ENCODE measurements at regions not wholly inside any gene's neighbourhood (a gene's known extent, or its start where the extent isn't known, plus 50 kb on each side); places are given as distances from the start of the nearest gene placed in this dataset.

DNA sequence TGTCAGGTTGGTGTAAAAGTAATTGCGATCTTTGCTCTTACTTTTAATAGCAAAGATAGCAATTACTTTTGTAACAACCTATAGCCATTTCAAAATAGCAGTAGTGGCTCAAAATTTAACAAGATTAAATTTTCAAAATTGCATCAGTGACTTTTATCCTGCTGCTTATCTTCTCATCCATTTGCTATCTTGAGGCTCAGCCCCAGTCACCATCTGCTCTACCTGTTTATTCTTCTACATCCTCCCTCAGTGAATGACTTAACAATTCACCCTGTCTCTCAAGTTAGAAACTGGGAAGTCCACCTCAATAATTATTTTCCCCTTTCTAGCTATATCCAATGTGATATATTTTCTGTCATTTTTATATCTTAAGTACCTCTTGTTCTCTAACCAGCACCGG, 148.6 kb upstream of the ZNF804A start:
- Histone ChIP-seq H3K9me2 (ENCODE audit: insufficient read depth, low read length) (no peaks in the 10 kb centered on the region), H3K27ac (ENCODE audit: low read length) (no peak overlapping the region), H3K36me3 (ENCODE audit: insufficient read depth, low read length) (no peaks in the 10 kb centered on the region), H3K4me3 (ENCODE audit: low read length) (no peak overlapping the region), H3K9ac (ENCODE audit: low read length) (no peak overlapping the region), H2AFZ (ENCODE audit: low read depth, low read length) (no peak overlapping the region), H3F3A (ENCODE audit: insufficient read depth, low read length, poor library complexity, severe bottlenecking) (no peaks in the 10 kb centered on the region), H3K9me3 (ENCODE audit: low read length) (no peaks in the 10 kb centered on the region), H3K27me3 (ENCODE audit: insufficient read depth, low read depth, low read length) (no peaks in the 10 kb centered on the region), H3K79me2 (replicated peaks; ENCODE audit: insufficient read depth, low read length) (no peaks in the 10 kb centered on the region), H3K4me2 (ENCODE audit: low read length) (no peak overlapping the region), H4K20me1 (ENCODE audit: insufficient read depth) (no peaks in the 10 kb centered on the region)
- TF ChIP-seq TAF1 (IDR thresholded peaks at IDR 0.05; ENCODE audit: low read depth) = no peak

DNA sequence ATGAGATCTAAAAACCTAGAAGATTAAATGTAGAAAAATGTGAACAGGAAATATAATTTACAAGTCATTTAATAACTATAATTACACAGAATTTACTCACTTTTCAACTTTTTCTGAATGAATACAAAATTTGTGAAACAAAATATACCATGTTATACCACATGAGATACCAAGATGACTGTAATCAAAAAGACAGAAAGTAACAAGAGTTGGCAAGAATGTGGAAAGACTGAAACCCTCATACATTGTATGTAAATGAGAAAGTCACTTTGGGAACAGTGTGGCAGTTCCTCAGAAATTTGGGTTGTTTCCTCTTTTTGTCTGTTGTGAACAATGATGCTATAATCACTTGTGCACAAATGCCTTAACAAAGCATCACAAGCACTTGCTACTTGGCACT, 145.4 kb upstream of the ZNF804A start:
- Histone ChIP-seq H3K36me3 (ENCODE audit: insufficient read depth, low read length) (no peaks in the 10 kb centered on the region), H2AFZ (ENCODE audit: low read depth, low read length) (no peak overlapping the region), H3K9ac (ENCODE audit: low read length) (no peak overlapping the region), H3K9me3 (ENCODE audit: low read length) (no peaks in the 10 kb centered on the region), H3K9me2 (ENCODE audit: insufficient read depth, low read length) (no peaks in the 10 kb centered on the region), H3K4me3 (ENCODE audit: low read length) (no peak overlapping the region), H3K27ac (ENCODE audit: low read length) (no peak overlapping the region), H3F3A (ENCODE audit: insufficient read depth, low read length, poor library complexity, severe bottlenecking) (no peaks in the 10 kb centered on the region), H3K4me2 (ENCODE audit: low read length) (no peak overlapping the region), H3K27me3 (ENCODE audit: insufficient read depth, low read depth, low read length) (no peaks in the 10 kb centered on the region), H4K20me1 (ENCODE audit: insufficient read depth) (no peaks in the 10 kb centered on the region), H3K79me2 (replicated peaks; ENCODE audit: insufficient read depth, low read length) (no peaks in the 10 kb centered on the region)
- TF ChIP-seq, protein P1, sequence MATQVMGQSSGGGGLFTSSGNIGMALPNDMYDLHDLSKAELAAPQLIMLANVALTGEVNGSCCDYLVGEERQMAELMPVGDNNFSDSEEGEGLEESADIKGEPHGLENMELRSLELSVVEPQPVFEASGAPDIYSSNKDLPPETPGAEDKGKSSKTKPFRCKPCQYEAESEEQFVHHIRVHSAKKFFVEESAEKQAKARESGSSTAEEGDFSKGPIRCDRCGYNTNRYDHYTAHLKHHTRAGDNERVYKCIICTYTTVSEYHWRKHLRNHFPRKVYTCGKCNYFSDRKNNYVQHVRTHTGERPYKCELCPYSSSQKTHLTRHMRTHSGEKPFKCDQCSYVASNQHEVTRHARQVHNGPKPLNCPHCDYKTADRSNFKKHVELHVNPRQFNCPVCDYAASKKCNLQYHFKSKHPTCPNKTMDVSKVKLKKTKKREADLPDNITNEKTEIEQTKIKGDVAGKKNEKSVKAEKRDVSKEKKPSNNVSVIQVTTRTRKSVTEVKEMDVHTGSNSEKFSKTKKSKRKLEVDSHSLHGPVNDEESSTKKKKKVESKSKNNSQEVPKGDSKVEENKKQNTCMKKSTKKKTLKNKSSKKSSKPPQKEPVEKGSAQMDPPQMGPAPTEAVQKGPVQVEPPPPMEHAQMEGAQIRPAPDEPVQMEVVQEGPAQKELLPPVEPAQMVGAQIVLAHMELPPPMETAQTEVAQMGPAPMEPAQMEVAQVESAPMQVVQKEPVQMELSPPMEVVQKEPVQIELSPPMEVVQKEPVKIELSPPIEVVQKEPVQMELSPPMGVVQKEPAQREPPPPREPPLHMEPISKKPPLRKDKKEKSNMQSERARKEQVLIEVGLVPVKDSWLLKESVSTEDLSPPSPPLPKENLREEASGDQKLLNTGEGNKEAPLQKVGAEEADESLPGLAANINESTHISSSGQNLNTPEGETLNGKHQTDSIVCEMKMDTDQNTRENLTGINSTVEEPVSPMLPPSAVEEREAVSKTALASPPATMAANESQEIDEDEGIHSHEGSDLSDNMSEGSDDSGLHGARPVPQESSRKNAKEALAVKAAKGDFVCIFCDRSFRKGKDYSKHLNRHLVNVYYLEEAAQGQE (IDR thresholded peaks at IDR 0.05; ENCODE audit: borderline replicate concordance) = no peak
- TF ChIP-seq EP300 (conservative IDR thresholded peaks at IDR 0.05; ENCODE audit: poor library complexity, severe bottlenecking) (no peak), TAF1 (IDR thresholded peaks at IDR 0.05; ENCODE audit: low read depth) (no peak), EZH2 (IDR thresholded peaks at IDR 0.05; ENCODE audit: borderline replicate concordance, insufficient read depth, low read length, poor library complexity, severe bottlenecking) (no peak), SMC3 (conservative IDR thresholded peaks at IDR 0.05; ENCODE audit: poor library complexity) (no peak), RAD21 (conservative IDR thresholded peaks at IDR 0.05) (no peak), CTCF (IDR thresholded peaks at IDR 0.05; ENCODE audit: poor library complexity, severe bottlenecking) (no peak), MXI1 (conservative IDR thresholded peaks at IDR 0.05; ENCODE audit: poor library complexity, severe bottlenecking) (no peak), POLR2AphosphoS5 (IDR thresholded peaks at IDR 0.05) (no peak)

DNA sequence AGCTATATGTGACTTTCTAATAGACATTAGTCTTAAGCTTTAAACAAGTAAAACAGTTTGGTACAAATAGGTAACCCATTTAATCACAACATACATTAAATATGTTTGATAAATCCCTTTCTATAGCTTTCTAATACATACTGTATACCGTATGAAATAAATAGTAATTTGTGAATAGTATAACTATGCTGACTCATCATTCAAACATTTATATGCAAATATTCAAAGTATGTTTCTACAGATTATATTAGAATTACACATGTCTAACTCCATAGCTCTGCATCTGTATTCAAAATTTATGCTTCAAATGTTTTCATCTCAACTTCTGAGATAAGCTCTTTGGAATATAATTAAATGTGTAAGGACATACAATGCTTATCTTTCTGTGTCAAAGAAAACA, 142.7 kb upstream of the ZNF804A start:
- Histone ChIP-seq H3K9me2 (ENCODE audit: insufficient read depth, low read length) (no peaks in the 10 kb centered on the region), H3K27ac (ENCODE audit: low read length) (no peak overlapping the region), H3K27me3 (ENCODE audit: insufficient read depth, low read depth, low read length) (no peaks in the 10 kb centered on the region), H3K36me3 (ENCODE audit: insufficient read depth, low read length) (no peaks in the 10 kb centered on the region), H2AFZ (ENCODE audit: low read depth, low read length) (no peak overlapping the region), H3K9ac (ENCODE audit: low read length) (no peak overlapping the region), H3F3A (ENCODE audit: insufficient read depth, low read length, poor library complexity, severe bottlenecking) (no peaks in the 10 kb centered on the region), H4K20me1 (ENCODE audit: insufficient read depth) (no peaks in the 10 kb centered on the region), H3K4me2 (ENCODE audit: low read length) (no peak overlapping the region), H3K79me2 (replicated peaks; ENCODE audit: insufficient read depth, low read length) (no peaks in the 10 kb centered on the region), H3K4me3 (ENCODE audit: low read length) (no peak overlapping the region), H3K9me3 (ENCODE audit: low read length) (no peaks in the 10 kb centered on the region)
- TF ChIP-seq EZH2 (IDR thresholded peaks at IDR 0.05; ENCODE audit: borderline replicate concordance, insufficient read depth, low read length, poor library complexity, severe bottlenecking) = no peak
- TF ChIP-seq CTCF (IDR thresholded peaks at IDR 0.05; ENCODE audit: poor library complexity, severe bottlenecking) = no peak
- TF ChIP-seq MXI1 (conservative IDR thresholded peaks at IDR 0.05; ENCODE audit: poor library complexity, severe bottlenecking) = no peak
- TF ChIP-seq EP300 (conservative IDR thresholded peaks at IDR 0.05; ENCODE audit: poor library complexity, severe bottlenecking) = no peak
- no peak for TF ChIP-seq SMC3 (conservative IDR thresholded peaks at IDR 0.05; ENCODE audit: poor library complexity)
- TF ChIP-seq, protein P1 (IDR thresholded peaks at IDR 0.05; ENCODE audit: borderline replicate concordance) = no peak
